ENCODE measurements at regions not wholly inside any gene's neighbourhood (a gene's known extent, or its start where the extent isn't known, plus 50 kb on each side); places are given as distances from the start of the nearest gene placed in this dataset.

DNA sequence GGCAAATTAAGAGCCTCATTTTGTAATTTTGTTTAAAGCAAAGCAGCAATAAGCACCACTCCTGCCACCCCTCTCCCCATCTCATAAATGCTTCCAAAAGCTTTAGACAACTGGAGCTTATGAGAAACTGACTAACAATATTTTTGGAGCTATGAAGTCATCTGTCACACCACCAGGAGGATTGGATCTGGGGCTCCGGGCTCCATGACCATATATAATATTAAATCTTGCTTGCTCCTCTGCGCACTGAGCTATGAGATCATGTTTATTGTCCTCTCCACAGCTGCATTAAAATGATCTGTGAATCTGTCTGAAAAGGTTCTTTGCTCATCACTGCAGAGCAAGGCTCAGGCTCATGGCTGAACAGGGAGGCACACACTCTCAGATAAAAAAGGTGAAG is 323.7 kb downstream of the ZNF621 start:
- WGBS, 2 donors: 96 to 98% methylated on average over 2 of the region's 2 CpGs
- H3K9ac ChIP-seq (ENCODE audit: insufficient read depth in 1 of 2, low read length in 2 of 2): no peak overlapping the region
- DNase-seq (no peak), ATAC-seq (ENCODE audit: insufficient read depth, low FRiP score) (no peak)
- H3K9me3 ChIP-seq (ENCODE audit: control insufficient read depth in 4 of 4, insufficient read depth in 3 of 4, low read length in 3 of 4): peaks cover 0 to 4% (median 0%) of the 10 kb centered on the region in 4 donors
- no peak overlapping the region for H3K27ac ChIP-seq (ENCODE audit: low read depth in 1 of 2, low read length in 1 of 2)
- H3K36me3 ChIP-seq (ENCODE audit: control insufficient read depth in 4 of 4, insufficient read depth in 4 of 4, low read length in 4 of 4): no peaks in the 10 kb centered on the region
- H3K4me1 ChIP-seq (ENCODE audit: control insufficient read depth in 5 of 5, insufficient read depth in 5 of 5, low read length in 5 of 5): peaks cover 0 to 4% (median 0%) of the 10 kb centered on the region in 5 donors
- no peaks in the 10 kb centered on the region for H3K27me3 ChIP-seq (ENCODE audit: control insufficient read depth in 3 of 3, insufficient read depth in 3 of 3, low read length in 2 of 3)
- no peak for TF ChIP-seq CTCF (IDR thresholded peaks at IDR 0.05; ENCODE audit: control extremely low read depth, extremely low read depth)
- H3K4me3 ChIP-seq: no peak overlapping the region

DNA sequence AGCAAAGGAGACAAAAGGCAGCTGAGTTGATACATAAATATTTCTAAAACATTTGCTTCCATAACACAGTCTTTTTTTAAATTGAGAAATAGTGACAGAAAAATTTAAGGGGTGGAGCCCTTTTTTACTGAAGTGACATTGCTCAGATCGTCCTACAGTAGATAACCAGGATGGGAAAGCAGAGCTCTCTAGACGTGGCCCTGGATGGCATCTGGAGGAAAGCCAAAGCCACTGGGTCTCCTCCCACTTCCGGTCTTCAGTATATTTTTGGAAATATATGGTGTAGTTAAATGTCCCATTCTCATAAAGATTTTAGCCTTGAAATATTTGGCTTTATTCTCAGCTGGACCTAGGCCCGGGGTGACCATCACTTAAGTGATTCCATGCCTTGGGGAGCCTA is 326.1 kb downstream of the ZNF621 start:
- 42 to 49% methylated on average over 4 of the region's 4 CpGs for WGBS, 2 donors
- H3K4me3 ChIP-seq: no peak overlapping the region
- peaks cover 0 to 3% (median 0%) of the 10 kb centered on the region in 5 donors for H3K4me1 ChIP-seq (ENCODE audit: control insufficient read depth in 5 of 5, insufficient read depth in 5 of 5, low read length in 5 of 5)
- H3K9ac ChIP-seq (ENCODE audit: insufficient read depth in 1 of 2, low read length in 2 of 2): no peak overlapping the region
- no peak overlapping the region for H3K27ac ChIP-seq (ENCODE audit: low read depth in 1 of 2, low read length in 1 of 2)
- no peaks in the 10 kb centered on the region for H3K27me3 ChIP-seq (ENCODE audit: control insufficient read depth in 3 of 3, insufficient read depth in 3 of 3, low read length in 2 of 3)
- no peak for ATAC-seq (ENCODE audit: insufficient read depth, low FRiP score)
- TF ChIP-seq CTCF (IDR thresholded peaks at IDR 0.05; ENCODE audit: control extremely low read depth, extremely low read depth): no peak
- H3K36me3 ChIP-seq (ENCODE audit: control insufficient read depth in 4 of 4, insufficient read depth in 4 of 4, low read length in 4 of 4): no peaks in the 10 kb centered on the region
- H3K9me3 ChIP-seq (ENCODE audit: control insufficient read depth in 4 of 4, insufficient read depth in 3 of 4, low read length in 3 of 4): peaks cover 0 to under 1% (median 0%) of the 10 kb centered on the region in 4 donors
- no peak for DNase-seq

DNA sequence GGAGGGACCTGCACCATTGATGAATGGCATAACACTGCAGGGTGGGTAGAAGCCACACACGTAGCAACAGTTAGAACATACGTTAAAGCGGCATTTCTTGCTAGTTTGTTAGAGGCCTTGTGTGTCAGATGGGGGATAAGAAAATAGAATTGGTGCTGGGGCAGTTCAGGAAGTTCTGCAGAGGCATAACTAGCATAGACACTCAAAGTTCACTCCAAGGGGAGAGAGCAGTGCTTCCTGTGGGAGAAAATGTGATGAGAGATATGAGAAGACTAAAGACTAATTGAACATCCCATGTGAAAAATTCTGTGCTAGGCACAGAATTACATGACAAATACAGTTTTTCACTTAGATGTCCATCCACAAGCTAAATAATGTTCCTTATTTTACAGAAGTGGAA is 327.1 kb downstream of the ZNF621 start:
- H3K4me3 ChIP-seq: no peak overlapping the region
- DNase-seq (no peak), ATAC-seq (ENCODE audit: insufficient read depth, low FRiP score) (no peak)
- H3K4me1 ChIP-seq (ENCODE audit: control insufficient read depth in 5 of 5, insufficient read depth in 5 of 5, low read length in 5 of 5): peaks cover 0 to 3% (median 0%) of the 10 kb centered on the region in 5 donors
- no peak for TF ChIP-seq CTCF (IDR thresholded peaks at IDR 0.05; ENCODE audit: control extremely low read depth, extremely low read depth)
- H3K27me3 ChIP-seq (ENCODE audit: control insufficient read depth in 3 of 3, insufficient read depth in 3 of 3, low read length in 2 of 3): no peaks in the 10 kb centered on the region
- H3K9ac ChIP-seq (ENCODE audit: insufficient read depth in 1 of 2, low read length in 2 of 2): no peak overlapping the region
- H3K9me3 ChIP-seq (ENCODE audit: control insufficient read depth in 4 of 4, insufficient read depth in 3 of 4, low read length in 3 of 4): no peaks in the 10 kb centered on the region
- no peak overlapping the region for H3K27ac ChIP-seq (ENCODE audit: low read depth in 1 of 2, low read length in 1 of 2)
- H3K36me3 ChIP-seq (ENCODE audit: control insufficient read depth in 4 of 4, insufficient read depth in 4 of 4, low read length in 4 of 4): no peaks in the 10 kb centered on the region
- WGBS, 2 donors: 64 to 87% methylated on average over 3 of the region's 3 CpGs

DNA sequence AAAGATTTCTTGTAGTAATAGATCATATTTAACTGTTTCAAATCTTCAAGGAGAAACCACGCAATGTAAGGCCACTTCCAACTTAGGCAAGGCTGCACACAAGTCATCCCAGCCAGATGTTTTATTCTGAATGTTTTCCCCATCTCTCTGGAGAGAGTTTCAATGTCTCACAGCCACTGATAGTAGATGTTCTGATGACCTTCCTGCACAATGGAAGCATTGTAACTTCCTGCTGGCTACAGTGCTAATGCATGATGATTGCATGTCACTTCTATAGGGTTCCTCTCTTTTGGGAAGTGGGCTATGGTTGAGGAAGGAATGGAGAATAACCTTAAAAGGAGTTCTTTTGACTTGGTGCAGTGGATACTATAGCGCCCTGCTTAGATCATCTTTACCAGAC is 328.0 kb downstream of the ZNF621 start:
- no peak for DNase-seq
- no peak overlapping the region for H3K9ac ChIP-seq (ENCODE audit: insufficient read depth in 1 of 2, low read length in 2 of 2)
- no peak overlapping the region for H3K27ac ChIP-seq (ENCODE audit: low read depth in 1 of 2, low read length in 1 of 2)
- WGBS, 2 donors: 93 to 98% methylated on average over 2 of the region's 2 CpGs
- no peaks in the 10 kb centered on the region for H3K9me3 ChIP-seq (ENCODE audit: control insufficient read depth in 4 of 4, insufficient read depth in 3 of 4, low read length in 3 of 4)
- H3K36me3 ChIP-seq (ENCODE audit: control insufficient read depth in 4 of 4, insufficient read depth in 4 of 4, low read length in 4 of 4): no peaks in the 10 kb centered on the region
- no peak overlapping the region for H3K4me3 ChIP-seq
- H3K4me1 ChIP-seq (ENCODE audit: control insufficient read depth in 5 of 5, insufficient read depth in 5 of 5, low read length in 5 of 5): no peaks in the 10 kb centered on the region
- H3K27me3 ChIP-seq (ENCODE audit: control insufficient read depth in 3 of 3, insufficient read depth in 3 of 3, low read length in 2 of 3): no peaks in the 10 kb centered on the region
- no peak for ATAC-seq (ENCODE audit: insufficient read depth, low FRiP score)
- TF ChIP-seq CTCF (IDR thresholded peaks at IDR 0.05; ENCODE audit: control extremely low read depth, extremely low read depth): no peak

Measured in lung (tissue), 11 donors.